ENCODE measurements at regions not wholly inside any gene's neighbourhood (a gene's known extent, or its start where the extent isn't known, plus 50 kb on each side); places are given as distances from the start of the nearest gene placed in this dataset.

DNA sequence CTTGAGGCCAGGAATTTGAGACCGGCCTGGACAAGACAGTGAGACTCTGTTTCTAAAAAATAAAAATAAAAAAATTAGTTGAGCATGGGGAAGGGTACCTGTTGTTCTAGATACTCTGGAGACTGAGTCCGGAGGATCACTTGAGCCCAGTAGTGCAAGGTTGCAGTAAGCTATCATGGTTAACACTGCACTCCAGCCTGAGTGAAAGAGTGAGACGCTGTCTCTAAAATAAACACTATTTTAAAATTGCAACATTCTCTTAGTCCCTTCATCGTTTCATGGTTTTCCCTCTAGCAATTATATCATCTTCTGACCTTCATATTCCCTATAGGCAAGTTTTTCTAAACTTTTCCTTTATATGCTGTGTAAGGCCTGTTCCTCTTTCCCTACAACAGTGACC, 248.5 kb downstream of the VAPA start:
- no peak for TF ChIP-seq POLR2A (IDR thresholded peaks at IDR 0.05)
- TF ChIP-seq, protein P1, sequence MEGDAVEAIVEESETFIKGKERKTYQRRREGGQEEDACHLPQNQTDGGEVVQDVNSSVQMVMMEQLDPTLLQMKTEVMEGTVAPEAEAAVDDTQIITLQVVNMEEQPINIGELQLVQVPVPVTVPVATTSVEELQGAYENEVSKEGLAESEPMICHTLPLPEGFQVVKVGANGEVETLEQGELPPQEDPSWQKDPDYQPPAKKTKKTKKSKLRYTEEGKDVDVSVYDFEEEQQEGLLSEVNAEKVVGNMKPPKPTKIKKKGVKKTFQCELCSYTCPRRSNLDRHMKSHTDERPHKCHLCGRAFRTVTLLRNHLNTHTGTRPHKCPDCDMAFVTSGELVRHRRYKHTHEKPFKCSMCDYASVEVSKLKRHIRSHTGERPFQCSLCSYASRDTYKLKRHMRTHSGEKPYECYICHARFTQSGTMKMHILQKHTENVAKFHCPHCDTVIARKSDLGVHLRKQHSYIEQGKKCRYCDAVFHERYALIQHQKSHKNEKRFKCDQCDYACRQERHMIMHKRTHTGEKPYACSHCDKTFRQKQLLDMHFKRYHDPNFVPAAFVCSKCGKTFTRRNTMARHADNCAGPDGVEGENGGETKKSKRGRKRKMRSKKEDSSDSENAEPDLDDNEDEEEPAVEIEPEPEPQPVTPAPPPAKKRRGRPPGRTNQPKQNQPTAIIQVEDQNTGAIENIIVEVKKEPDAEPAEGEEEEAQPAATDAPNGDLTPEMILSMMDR (IDR thresholded peaks at IDR 0.05), result no peak

Measured in ovary (tissue), 3 donors.